ENCODE measurements at regions not wholly inside any gene's neighbourhood (a gene's known extent, or its start where the extent isn't known, plus 50 kb on each side); places are given as distances from the start of the nearest gene placed in this dataset.

DNA sequence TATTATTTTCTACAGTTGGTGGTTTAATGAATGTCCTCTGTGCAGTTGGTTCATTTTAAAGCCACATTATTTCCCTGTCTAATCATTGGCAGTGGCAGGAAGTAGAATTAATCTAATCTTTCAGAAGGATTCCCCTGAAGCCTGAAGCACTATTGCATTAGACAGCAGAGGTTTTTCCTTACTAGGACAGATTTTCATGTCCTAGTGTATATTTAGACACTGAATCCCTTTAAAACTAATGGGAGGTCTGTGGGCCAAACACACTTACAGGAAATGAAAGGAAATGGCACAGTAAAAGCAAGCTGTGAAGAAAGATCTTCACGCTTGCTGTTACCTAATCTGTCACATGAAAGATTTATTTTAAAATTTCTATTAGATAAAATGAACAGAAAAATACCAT, 165.2 kb downstream of the SLC39A8 start:
- TF ChIP-seq, protein P1, sequence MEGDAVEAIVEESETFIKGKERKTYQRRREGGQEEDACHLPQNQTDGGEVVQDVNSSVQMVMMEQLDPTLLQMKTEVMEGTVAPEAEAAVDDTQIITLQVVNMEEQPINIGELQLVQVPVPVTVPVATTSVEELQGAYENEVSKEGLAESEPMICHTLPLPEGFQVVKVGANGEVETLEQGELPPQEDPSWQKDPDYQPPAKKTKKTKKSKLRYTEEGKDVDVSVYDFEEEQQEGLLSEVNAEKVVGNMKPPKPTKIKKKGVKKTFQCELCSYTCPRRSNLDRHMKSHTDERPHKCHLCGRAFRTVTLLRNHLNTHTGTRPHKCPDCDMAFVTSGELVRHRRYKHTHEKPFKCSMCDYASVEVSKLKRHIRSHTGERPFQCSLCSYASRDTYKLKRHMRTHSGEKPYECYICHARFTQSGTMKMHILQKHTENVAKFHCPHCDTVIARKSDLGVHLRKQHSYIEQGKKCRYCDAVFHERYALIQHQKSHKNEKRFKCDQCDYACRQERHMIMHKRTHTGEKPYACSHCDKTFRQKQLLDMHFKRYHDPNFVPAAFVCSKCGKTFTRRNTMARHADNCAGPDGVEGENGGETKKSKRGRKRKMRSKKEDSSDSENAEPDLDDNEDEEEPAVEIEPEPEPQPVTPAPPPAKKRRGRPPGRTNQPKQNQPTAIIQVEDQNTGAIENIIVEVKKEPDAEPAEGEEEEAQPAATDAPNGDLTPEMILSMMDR (IDR thresholded peaks at IDR 0.05 in 4 of 5, conservative IDR thresholded peaks at IDR 0.05 in 1 of 5): no peak
- TF ChIP-seq POLR2A (IDR thresholded peaks at IDR 0.05): no peak
